NCI-H1105 (cell line): ENCODE measurements at regions not wholly inside any gene's neighbourhood (a gene's known extent, or its start where the extent isn't known, plus 50 kb on each side); places are given as distances from the start of the nearest gene placed in this dataset.
"Not testable (repeated sequence)": the region's sequence is repeated elsewhere in the genome, so short reads cannot be mapped to it uniquely, and the experiment has no call there.

Source experiments
- DNase-seq: peaks from one replicate; lab custom pipeline; 2025; lab: John Stamatoyannopoulos, UW

- no peak for DNase-seq
Observed at GRCh38 chr4:62526671-62527070, 1326.5 kb downstream of the ADGRL3 start.

GRCh38 chr4:62523256-62523655 is 1323.1 kb downstream of the ADGRL3 start:
- DNase-seq: no peak

- DNase-seq: no peak
Observed at GRCh38 chr4:62522273-62522672, 1322.1 kb downstream of the ADGRL3 start.

- no peak for DNase-seq
Observed at GRCh38 chr4:62517716-62518115, 1317.6 kb downstream of the ADGRL3 start.

GRCh38 chr4:62513306-62513705 is 1313.2 kb downstream of the ADGRL3 start:
- no peak for DNase-seq

- no peak for DNase-seq
Observed at GRCh38 chr4:62512271-62512670, 1312.1 kb downstream of the ADGRL3 start.

GRCh38 chr4:62510228-62510627 is 1310.1 kb downstream of the ADGRL3 start:
- DNase-seq: no peak

- DNase-seq: no peak
Observed at GRCh38 chr4:62500296-62500695, 1300.2 kb downstream of the ADGRL3 start.

- DNase-seq: no peak
Observed at GRCh38 chr4:62495032-62495431, 1294.9 kb downstream of the ADGRL3 start.

- DNase-seq: not testable (repeated sequence)
Observed at GRCh38 chr4:62491756-62492155, 1291.6 kb downstream of the ADGRL3 start.

- DNase-seq: no peak
Observed at GRCh38 chr4:62490635-62491034, 1290.5 kb downstream of the ADGRL3 start.

- DNase-seq: no peak
Observed at GRCh38 chr4:62487016-62487415, 1286.9 kb downstream of the ADGRL3 start.

- no peak for DNase-seq
Observed at GRCh38 chr4:62484357-62484756, 1284.2 kb downstream of the ADGRL3 start.

GRCh38 chr4:62482355-62482754 is 1282.2 kb downstream of the ADGRL3 start:
- no peak for DNase-seq

GRCh38 chr4:62475596-62475995 is 1275.5 kb downstream of the ADGRL3 start:
- DNase-seq: no peak

- no peak for DNase-seq
Observed at GRCh38 chr4:62474802-62475201, 1274.7 kb downstream of the ADGRL3 start.

- no peak for DNase-seq
Observed at GRCh38 chr4:62471021-62471420, 1270.9 kb downstream of the ADGRL3 start.

- DNase-seq: no peak
Observed at GRCh38 chr4:62470421-62470983, 1270.4 kb downstream of the ADGRL3 start.

- no peak for DNase-seq
Observed at GRCh38 chr4:62470020-62470419, 1269.9 kb downstream of the ADGRL3 start.

GRCh38 chr4:62461961-62462360 is 1261.8 kb downstream of the ADGRL3 start:
- DNase-seq: no peak

- no peak for DNase-seq
Observed at GRCh38 chr4:62460329-62460728, 1260.2 kb downstream of the ADGRL3 start.

GRCh38 chr4:62457356-62457755 is 1257.2 kb downstream of the ADGRL3 start:
- DNase-seq: no peak

- DNase-seq: no peak
Observed at GRCh38 chr4:62455871-62456270, 1255.7 kb downstream of the ADGRL3 start.

- DNase-seq: no peak
Observed at GRCh38 chr4:62454535-62454934, 1254.4 kb downstream of the ADGRL3 start.

- no peak for DNase-seq
Observed at GRCh38 chr4:62450740-62451139, 1250.6 kb downstream of the ADGRL3 start.
